AG08395 (cell line): ENCODE measurements at regions not wholly inside any gene's neighbourhood (a gene's known extent, or its start where the extent isn't known, plus 50 kb on each side); places are given as distances from the start of the nearest gene placed in this dataset.

ENCODE experiments used
- DNase-seq: peaks from one replicate; pipeline ENCODE4 v3.0.0; 2012; ENCODE audit warnings: mixed read lengths, low spot score

- DNase-seq: no peak
These were observed 832.5 kb upstream of the CHAC2 start for GRCh38 chr2:52934920-52935640.

- DNase-seq: no peak
These were observed 833.2 kb upstream of the CHAC2 start for GRCh38 chr2:52934323-52934898.

GRCh38 chr2:52933878-52934277 is 833.7 kb upstream of the CHAC2 start:
- no peak for DNase-seq

GRCh38 chr2:52931660-52932059 is 835.9 kb upstream of the CHAC2 start:
- no peak for DNase-seq

- no peak for DNase-seq
These were observed 838.2 kb upstream of the CHAC2 start for GRCh38 chr2:52929412-52929811.

GRCh38 chr2:52919673-52920072 is 847.9 kb upstream of the CHAC2 start:
- no peak for DNase-seq

- no peak for DNase-seq
These were observed 849.1 kb upstream of the CHAC2 start for GRCh38 chr2:52918551-52918950.

- no peak for DNase-seq
These were observed 850.6 kb upstream of the CHAC2 start for GRCh38 chr2:52916981-52917380.

GRCh38 chr2:52904355-52904891 is 863.2 kb upstream of the CHAC2 start:
- no peak for DNase-seq

- no peak for DNase-seq
These were observed 870.0 kb upstream of the CHAC2 start for GRCh38 chr2:52897511-52898044.

GRCh38 chr2:52895726-52896340 is 871.8 kb upstream of the CHAC2 start:
- DNase-seq: no peak

- no peak for DNase-seq
These were observed 881.0 kb upstream of the CHAC2 start for GRCh38 chr2:52886556-52886955.

- no peak for DNase-seq
These were observed 882.7 kb upstream of the CHAC2 start for GRCh38 chr2:52884761-52885352.

GRCh38 chr2:52882974-52883373 is 884.6 kb upstream of the CHAC2 start:
- no peak for DNase-seq

GRCh38 chr2:52881606-52882005 is 886.0 kb upstream of the CHAC2 start:
- DNase-seq: no peak

GRCh38 chr2:52880872-52881271 is 886.7 kb upstream of the CHAC2 start:
- no peak for DNase-seq

- no peak for DNase-seq
These were observed 888.0 kb upstream of the CHAC2 start for GRCh38 chr2:52879561-52879960.

- no peak for DNase-seq
These were observed 889.9 kb upstream of the CHAC2 start for GRCh38 chr2:52877703-52878102.

GRCh38 chr2:52874466-52875106 is 893.0 kb upstream of the CHAC2 start:
- DNase-seq: no peak

GRCh38 chr2:52862801-52863200 is 904.8 kb upstream of the CHAC2 start:
- no peak for DNase-seq

- DNase-seq: no peak
These were observed 906.0 kb upstream of the CHAC2 start for GRCh38 chr2:52861596-52861995.

- no peak for DNase-seq
These were observed 908.5 kb upstream of the CHAC2 start for GRCh38 chr2:52859065-52859464.
